ENCODE measurements at regions not wholly inside any gene's neighbourhood (a gene's known extent, or its start where the extent isn't known, plus 50 kb on each side); places are given as distances from the start of the nearest gene placed in this dataset.

- ChIA-PET POLR2A (no interaction called here), CTCF (no interaction called here), RAD21 (ENCODE audit: low non-redundant PET in 1 of 2, low total read pairs in 2 of 2, uncharacterized antibody in 2 of 2, unreplicated experiment in 2 of 2) (no interaction called here)
- H3K4me2 ChIP-seq (ENCODE audit: low read length): no peak overlapping the region
- no peak for ATAC-seq
- no peaks in the 10 kb centered on the region for H3K79me2 ChIP-seq (ENCODE audit: insufficient read depth, low read length)
- intact Hi-C loops (cut with micrococcal nuclease): no loop called here
- no peak overlapping the region for H3K27ac ChIP-seq (ENCODE audit: low read depth, low read length)
- BruUV-seq (replicated peaks): no TSS peak
- H3K9me2 ChIP-seq (ENCODE audit: insufficient read depth): no peaks in the 10 kb centered on the region
- H3K4me1 ChIP-seq (ENCODE audit: control insufficient read depth in 1 of 2, insufficient read depth in 2 of 2, low read length in 2 of 2): no peaks in the 10 kb centered on the region
- H3K9me3 ChIP-seq (ENCODE audit: control insufficient read depth in 1 of 2, insufficient read depth in 1 of 2, low read depth in 1 of 2, low read length in 2 of 2): no peaks in the 10 kb centered on the region
- H3K27me3 ChIP-seq (ENCODE audit: insufficient read depth, low read length): peaks cover 26% of the 10 kb centered on the region
- H3K36me3 ChIP-seq (ENCODE audit: control insufficient read depth in 1 of 2, insufficient read depth in 2 of 2, low read length in 2 of 2): no peaks in the 10 kb centered on the region
- no peak for TF ChIP-seq POLR2AphosphoS5 (IDR thresholded peaks at IDR 0.05; ENCODE audit: low read depth, low read length)
- TF ChIP-seq MAX (IDR thresholded peaks at IDR 0.05): no peak
- no peak for TF ChIP-seq EZH2 (IDR thresholded peaks at IDR 0.05)
- no peak for TF ChIP-seq SRF (IDR thresholded peaks at IDR 0.05; ENCODE audit: low read depth)
- TF ChIP-seq POLR2A (IDR thresholded peaks at IDR 0.05; ENCODE audit: borderline replicate concordance, extremely low read depth, insufficient read depth, insufficient read length): no peak
- no peak for TF ChIP-seq TCF7L2 (IDR thresholded peaks at IDR 0.05; ENCODE audit: borderline replicate concordance, extremely low read depth, insufficient read depth, insufficient read length)
- no peak for TF ChIP-seq JUND (IDR thresholded peaks at IDR 0.05)
- TF ChIP-seq ZBTB33 (IDR thresholded peaks at IDR 0.05; ENCODE audit: extremely low read depth, insufficient replicate concordance, low read length): no peak
- TF ChIP-seq, protein P1, sequence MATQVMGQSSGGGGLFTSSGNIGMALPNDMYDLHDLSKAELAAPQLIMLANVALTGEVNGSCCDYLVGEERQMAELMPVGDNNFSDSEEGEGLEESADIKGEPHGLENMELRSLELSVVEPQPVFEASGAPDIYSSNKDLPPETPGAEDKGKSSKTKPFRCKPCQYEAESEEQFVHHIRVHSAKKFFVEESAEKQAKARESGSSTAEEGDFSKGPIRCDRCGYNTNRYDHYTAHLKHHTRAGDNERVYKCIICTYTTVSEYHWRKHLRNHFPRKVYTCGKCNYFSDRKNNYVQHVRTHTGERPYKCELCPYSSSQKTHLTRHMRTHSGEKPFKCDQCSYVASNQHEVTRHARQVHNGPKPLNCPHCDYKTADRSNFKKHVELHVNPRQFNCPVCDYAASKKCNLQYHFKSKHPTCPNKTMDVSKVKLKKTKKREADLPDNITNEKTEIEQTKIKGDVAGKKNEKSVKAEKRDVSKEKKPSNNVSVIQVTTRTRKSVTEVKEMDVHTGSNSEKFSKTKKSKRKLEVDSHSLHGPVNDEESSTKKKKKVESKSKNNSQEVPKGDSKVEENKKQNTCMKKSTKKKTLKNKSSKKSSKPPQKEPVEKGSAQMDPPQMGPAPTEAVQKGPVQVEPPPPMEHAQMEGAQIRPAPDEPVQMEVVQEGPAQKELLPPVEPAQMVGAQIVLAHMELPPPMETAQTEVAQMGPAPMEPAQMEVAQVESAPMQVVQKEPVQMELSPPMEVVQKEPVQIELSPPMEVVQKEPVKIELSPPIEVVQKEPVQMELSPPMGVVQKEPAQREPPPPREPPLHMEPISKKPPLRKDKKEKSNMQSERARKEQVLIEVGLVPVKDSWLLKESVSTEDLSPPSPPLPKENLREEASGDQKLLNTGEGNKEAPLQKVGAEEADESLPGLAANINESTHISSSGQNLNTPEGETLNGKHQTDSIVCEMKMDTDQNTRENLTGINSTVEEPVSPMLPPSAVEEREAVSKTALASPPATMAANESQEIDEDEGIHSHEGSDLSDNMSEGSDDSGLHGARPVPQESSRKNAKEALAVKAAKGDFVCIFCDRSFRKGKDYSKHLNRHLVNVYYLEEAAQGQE (IDR thresholded peaks at IDR 0.05; ENCODE audit: low read depth): no peak
- no peak for TF ChIP-seq ELF1 (IDR thresholded peaks at IDR 0.05; ENCODE audit: borderline replicate concordance, low read depth)
- TF ChIP-seq, protein P2, sequence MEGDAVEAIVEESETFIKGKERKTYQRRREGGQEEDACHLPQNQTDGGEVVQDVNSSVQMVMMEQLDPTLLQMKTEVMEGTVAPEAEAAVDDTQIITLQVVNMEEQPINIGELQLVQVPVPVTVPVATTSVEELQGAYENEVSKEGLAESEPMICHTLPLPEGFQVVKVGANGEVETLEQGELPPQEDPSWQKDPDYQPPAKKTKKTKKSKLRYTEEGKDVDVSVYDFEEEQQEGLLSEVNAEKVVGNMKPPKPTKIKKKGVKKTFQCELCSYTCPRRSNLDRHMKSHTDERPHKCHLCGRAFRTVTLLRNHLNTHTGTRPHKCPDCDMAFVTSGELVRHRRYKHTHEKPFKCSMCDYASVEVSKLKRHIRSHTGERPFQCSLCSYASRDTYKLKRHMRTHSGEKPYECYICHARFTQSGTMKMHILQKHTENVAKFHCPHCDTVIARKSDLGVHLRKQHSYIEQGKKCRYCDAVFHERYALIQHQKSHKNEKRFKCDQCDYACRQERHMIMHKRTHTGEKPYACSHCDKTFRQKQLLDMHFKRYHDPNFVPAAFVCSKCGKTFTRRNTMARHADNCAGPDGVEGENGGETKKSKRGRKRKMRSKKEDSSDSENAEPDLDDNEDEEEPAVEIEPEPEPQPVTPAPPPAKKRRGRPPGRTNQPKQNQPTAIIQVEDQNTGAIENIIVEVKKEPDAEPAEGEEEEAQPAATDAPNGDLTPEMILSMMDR (IDR thresholded peaks at IDR 0.05 in 2 of 3, conservative IDR thresholded peaks at IDR 0.05 in 1 of 3; ENCODE audit: borderline replicate concordance in 1 of 3, insufficient read depth in 1 of 3, low read depth in 2 of 3, low read length in 2 of 3): no peak
- TF ChIP-seq ZNF274 (IDR thresholded peaks at IDR 0.05; ENCODE audit: low read depth, low read length): no peak
- no peak for TF ChIP-seq YY1 (IDR thresholded peaks at IDR 0.05; ENCODE audit: extremely low read depth, insufficient replicate concordance, low read depth, low read length)
- H3K9ac ChIP-seq (ENCODE audit: low read length): no peak overlapping the region
- H3K4me3 ChIP-seq (replicated peaks in 1 of 2; ENCODE audit: low read depth in 1 of 2, low read length in 2 of 2): no peak overlapping the region
- H4K20me1 ChIP-seq (ENCODE audit: insufficient read depth): no peaks in the 10 kb centered on the region
- no peak overlapping the region for H2AFZ ChIP-seq (ENCODE audit: low read depth, low read length, poor library complexity, severe bottlenecking)
- no peak for DNase-seq (ENCODE audit: low read depth, low spot score)
Measured at GRCh38 chr13:106700439-106700838, 132.5 kb upstream of the ARGLU1 start.
